HG03135 (cell line): ENCODE measurements at regions not wholly inside any gene's neighbourhood (a gene's known extent, or its start where the extent isn't known, plus 50 kb on each side); places are given as distances from the start of the nearest gene placed in this dataset.
"Not testable (repeated sequence)": the region's sequence is repeated elsewhere in the genome, so short reads cannot be mapped to it uniquely, and the experiment has no call there.

Experiments used
- ATAC-seq: cut with Tn5 transposase; IDR thresholded peaks from one replicate; pipeline ENCODE4 v1.9.1; 2021; ENCODE audit warnings: mild to moderate bottlenecking, moderate library complexity; ENCODE audit not compliant: unreplicated experiment

- ATAC-seq: no peak
Measured at GRCh38 chr13:59435024-59435423, 728.7 kb downstream of the DIAPH3 start.

DNA sequence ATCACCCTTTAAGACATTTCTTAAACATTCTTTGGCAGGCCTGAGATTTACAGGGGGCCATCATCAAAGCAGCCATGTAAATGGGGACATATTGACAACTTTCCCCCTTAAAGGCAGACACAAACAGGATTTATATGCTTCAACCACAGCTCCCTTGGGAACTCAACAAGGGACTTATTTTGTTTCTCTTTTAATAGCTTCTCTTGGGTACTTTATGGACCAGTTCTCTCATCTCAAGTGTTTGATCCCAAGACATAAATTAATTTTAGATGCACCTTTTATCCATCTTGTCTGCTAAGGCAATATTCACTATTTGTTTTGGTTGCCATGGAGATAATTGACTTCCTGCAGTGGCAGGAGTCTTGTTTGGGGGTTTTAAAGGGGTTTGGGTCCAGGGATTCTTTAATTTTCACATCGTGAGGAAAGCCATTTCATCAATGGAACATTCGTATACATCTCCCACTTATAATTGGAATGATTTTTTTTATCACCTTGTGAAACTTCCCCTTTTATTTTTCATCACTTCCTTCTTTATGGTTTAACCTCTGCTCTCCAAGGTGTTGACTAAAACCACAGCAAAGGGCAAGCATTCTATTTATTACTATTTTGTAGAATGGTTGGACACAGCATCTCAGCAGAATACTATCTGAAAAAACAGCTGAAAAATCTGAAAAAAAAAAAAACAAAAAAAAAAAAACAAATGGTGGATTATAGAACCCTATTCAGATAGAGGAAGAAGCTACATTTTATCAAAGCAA is 726.0 kb downstream of the DIAPH3 start:
- no peak for ATAC-seq

GRCh38 chr13:59439776-59440428 is 723.8 kb downstream of the DIAPH3 start:
- no peak for ATAC-seq

DNA sequence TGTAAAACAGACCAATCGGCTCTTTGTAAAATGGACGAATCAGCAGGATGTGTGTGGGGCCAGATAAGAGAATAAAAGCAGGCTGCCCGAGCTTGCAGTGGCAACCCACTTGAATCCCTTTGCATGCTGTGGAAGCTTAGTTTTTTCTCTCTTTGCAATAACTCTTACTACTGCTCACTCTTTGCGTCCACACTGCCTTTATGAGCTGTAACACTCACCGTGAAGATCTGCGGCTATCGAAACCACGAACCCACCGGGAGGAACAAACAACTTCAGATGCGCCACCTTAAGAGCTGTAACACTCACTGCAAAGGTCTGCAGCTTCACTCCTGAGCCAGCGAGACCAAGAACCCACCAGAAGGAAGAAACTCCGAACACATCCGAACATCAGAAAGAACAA is 722.7 kb downstream of the DIAPH3 start:
- not testable (repeated sequence) for ATAC-seq

- no peak for ATAC-seq
Measured at GRCh38 chr13:59441596-59442280, 722.0 kb downstream of the DIAPH3 start.

GRCh38 chr13:59442461-59442860 is 721.3 kb downstream of the DIAPH3 start:
- ATAC-seq: no peak

DNA sequence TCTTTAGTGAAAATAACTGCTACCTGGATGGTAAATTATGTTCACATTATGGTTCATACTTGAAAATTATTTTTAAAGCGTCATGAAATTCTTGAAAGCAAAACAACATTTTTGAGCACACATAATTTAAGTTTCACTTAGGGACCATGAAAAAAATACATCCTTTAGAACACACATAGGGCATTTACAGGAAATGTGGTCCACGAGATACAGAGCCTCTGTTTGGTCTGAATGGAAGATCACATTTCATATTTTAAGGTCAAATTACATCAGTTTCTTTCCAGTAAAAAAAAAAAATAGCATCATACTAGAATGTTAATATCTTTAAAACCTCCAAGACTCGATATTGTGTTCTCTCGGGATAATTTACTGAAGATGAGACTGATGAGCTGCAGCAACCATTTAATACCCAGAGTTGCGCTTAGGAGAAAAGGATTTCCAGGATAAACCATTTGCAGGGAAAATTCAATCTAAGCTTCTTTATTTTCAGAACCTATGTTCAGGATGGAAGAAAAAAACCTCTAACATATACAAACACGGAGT is 720.7 kb downstream of the DIAPH3 start:
- ATAC-seq: no peak

GRCh38 chr13:59444210-59444857 is 719.4 kb downstream of the DIAPH3 start:
- no peak for ATAC-seq

GRCh38 chr13:59445812-59446211 is 717.9 kb downstream of the DIAPH3 start:
- no peak for ATAC-seq

DNA sequence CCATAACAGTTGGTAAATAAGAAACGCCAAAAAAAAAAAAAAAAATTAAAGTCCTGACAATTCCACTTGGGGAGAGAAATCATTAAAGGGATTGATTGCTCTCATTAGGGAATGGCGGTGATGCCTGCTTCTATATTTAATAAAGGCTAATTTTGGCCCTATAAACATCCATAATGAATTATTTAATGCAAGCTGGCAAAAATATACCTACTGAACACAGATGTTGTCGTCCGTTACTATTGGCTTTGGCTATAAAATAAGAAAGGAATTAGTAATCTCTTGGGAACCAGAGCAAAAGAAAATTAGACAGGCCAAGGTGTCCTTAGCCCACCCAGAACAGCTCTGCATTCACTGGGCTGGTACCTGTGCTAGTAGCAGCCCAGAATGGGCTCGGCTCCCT is 717.3 kb downstream of the DIAPH3 start:
- ATAC-seq: no peak

- ATAC-seq: no peak
Measured at GRCh38 chr13:59447031-59447430, 716.7 kb downstream of the DIAPH3 start.

GRCh38 chr13:59447846-59448620 is 715.7 kb downstream of the DIAPH3 start:
- no peak for ATAC-seq

DNA sequence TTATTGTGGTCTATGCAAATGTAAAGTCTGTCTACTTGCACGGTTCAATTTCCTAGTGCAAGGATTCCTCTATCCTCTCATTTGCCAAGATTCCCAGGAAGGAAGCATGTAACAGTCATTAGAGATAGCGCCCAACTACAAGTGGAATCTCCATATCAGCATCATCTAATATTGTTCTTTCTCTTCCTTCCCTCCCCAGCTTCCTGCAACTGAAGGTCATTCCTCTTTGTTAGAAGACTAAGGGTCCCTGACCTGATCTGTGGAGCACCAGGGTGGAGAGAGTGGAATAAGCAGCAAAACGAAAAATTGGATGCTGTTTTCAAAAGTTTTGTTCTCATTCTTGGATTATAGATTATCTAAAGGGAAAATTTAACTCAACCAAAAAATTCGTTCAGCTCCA is 714.0 kb downstream of the DIAPH3 start:
- ATAC-seq: no peak

- ATAC-seq: no peak
Measured at GRCh38 chr13:59450229-59450628, 713.5 kb downstream of the DIAPH3 start.

GRCh38 chr13:59451236-59451635 is 712.5 kb downstream of the DIAPH3 start:
- no peak for ATAC-seq

DNA sequence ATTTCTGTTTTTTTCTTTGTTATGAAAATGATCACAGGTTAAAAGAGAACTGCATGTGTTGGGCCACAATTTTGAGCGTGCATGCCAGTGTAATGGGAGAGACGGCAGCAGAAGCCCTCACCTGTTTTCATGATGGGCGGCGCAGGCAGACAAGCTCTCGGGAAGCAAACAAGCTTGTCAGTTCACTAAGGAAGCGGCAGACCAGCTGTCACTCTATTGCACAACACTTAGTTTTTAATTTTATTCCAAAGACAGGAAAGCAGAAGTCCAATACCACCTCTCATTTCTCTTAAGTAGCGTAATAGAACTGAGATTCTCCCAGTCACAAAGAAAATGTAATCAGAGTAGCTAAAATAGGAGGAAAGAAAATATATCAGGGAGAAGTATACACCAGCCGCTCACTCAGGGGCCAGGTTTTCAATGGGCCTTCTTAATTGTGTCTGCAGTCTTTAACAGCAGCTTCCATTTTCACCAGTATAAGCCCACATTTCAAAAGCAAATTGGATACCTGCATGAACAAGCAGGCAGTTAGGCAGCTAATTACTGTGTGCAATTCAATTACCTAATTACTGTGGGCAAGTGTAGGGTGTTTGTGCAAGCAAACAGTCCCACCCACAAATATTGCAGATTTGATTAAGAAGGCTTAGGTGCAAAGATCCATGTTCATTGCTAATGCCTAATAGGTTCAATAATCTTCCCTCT is 711.4 kb downstream of the DIAPH3 start:
- no peak for ATAC-seq

DNA sequence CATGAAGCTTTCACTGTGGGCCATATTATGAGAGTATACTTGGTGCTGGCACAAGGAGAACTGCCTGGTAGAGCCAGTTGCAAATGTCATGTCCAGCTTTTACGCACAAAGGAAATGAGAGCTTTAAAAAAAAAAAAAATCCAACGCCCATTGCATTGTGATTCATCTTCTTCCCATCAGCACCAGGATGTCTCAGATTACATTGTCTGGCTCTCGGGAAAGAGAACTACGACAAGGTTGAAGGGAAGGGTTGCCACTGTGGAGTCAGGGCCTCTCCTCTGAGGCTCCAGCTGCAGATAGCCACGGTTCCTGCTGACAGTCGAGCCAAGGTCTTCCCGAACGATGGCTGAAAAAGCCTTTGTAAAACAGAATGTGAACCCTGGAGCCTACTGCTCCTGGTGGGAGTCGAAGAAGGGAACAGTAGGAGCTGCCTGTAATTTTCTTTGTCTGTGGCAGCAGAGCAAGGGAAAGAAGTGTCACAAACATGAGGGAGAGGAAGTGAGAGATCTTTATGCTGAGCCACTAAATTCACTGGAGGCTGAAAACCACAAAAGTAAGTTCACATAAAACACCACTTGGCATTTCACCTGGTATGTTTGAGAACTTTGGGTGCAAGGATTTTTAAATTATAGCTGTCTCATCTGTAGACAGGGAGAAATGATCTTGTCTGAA is 704.7 kb downstream of the DIAPH3 start:
- ATAC-seq: no peak

DNA sequence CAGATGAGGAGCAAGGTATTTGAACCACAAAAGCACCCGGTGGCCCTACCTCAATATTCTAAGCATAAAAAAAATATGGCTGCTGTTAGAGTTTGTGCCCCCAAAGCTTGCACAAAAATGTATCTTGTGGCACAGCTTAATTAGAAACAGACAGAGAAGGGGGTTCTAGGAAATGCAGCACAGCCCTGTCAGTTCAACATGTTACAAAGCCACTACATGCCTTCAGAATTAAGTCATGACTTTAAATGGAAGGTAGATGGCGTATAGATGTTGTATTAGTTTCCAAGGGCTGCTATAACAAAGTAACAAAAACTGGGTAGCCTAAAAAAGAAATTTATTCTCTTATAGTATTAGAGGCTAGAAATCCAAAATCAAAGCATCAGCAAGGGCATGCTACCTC is 703.8 kb downstream of the DIAPH3 start:
- ATAC-seq: no peak

GRCh38 chr13:59461411-59461810 is 702.3 kb downstream of the DIAPH3 start:
- no peak for ATAC-seq
